Erythroblast (primary cell): ENCODE measurements at regions not wholly inside any gene's neighbourhood (a gene's known extent, or its start where the extent isn't known, plus 50 kb on each side); places are given as distances from the start of the nearest gene placed in this dataset.

Source experiments
- DNase-seq, 2 experiments: peaks; one replicate each; lab custom pipeline; 2025; lab: John Stamatoyannopoulos, UW
- GATA1 ChIP-seq: IDR thresholded peaks from 2 replicates; pipeline ENCODE4 v1.6.1; 2011; ENCODE audit warnings: low read depth, mild to moderate bottlenecking, control low read depth, low read length, moderate library complexity
- POLR2A ChIP-seq: IDR thresholded peaks from 2 replicates; pipeline ENCODE4 v1.6.1; 2011; ENCODE audit warnings: mild to moderate bottlenecking, low read length

DNA sequence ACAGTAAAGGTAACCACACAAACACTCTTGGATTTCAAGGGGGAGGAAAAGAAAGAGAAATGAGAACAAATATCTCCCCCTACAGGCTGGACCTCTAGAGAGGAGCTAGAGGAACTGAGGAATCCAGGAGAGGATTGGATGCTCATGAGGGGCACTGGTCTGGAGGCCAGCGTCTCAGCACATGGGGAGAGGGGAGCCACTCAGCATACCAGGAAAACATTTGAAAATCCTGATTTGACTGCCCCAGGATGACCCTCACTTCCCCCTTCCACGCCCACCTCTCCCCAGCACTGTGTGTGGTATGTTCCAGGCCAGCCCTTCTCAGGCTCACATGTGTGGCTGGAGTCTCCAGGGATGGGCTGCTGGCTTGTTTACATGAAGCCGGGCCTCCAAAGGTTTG, 396.8 kb upstream of the ID2 start:
- TF ChIP-seq POLR2A (no peak), GATA1 (no peak)

DNA sequence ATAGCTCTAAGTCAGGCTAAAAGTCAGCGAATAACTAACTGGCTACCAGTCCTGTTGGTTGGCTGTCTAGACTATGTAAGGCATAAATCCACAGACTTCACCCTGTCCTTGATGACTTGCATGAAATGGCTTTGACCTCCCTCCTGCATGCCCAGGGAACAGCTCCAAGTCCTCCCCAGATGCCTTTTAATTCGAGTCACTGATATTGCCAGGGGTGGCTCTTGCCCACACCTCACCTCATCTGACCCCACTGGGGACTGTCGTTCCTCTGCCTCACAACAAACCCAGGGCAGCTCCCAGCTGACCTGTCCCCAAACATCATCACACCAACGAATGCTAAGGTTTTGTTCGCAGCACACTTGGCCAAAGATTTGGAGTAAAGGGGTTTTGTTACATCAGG, 396.0 kb upstream of the ID2 start:
- TF ChIP-seq POLR2A (no peak), GATA1 (no peak)
- DNase-seq, result no peak

More for the DNA sequence above, 396.8 kb upstream of the ID2 start:
- DNase-seq, result peak; percentile 12 to 23

DNA sequence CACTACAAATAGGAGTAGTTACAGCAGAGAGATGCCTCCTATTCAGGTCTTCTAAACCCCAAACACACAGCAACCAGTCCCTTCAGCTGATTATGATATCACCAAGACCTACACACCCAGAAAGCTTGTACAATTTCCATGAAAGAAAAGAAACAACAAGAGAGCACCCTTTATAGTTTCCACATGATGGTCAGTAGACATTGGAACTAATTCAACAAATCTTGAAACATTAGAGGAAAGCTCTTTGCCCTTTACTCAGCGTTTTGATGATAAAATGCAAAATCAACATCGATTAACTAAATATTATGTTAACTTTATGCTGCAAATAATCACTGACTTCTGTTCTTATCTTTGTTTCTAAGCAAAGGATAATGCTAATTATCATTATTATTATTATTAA, 393.6 kb upstream of the ID2 start:
- TF ChIP-seq POLR2A (no peak), GATA1 (no peak)
- DNase-seq, result no peak

DNA sequence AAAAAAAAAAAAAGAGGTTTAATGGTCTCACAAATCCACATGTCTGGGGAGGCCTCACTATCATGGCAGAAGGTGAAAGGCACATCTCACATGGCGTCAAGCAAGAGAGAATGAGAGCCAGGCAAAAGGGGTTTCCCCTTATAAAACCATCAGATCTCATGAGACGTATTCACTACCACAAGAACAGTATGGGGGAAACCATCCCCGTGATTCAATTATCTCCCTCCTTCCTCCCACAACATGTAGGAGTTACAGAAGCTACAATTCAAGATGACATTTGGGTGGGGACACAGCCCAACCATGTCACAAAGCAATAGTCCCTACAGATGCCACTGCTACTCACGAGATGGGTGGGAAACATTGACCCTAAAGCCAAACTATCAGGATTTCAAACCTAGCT, 392.7 kb upstream of the ID2 start:
- no peak for TF ChIP-seq POLR2A
- no peak for TF ChIP-seq GATA1
- no peak for DNase-seq

DNA sequence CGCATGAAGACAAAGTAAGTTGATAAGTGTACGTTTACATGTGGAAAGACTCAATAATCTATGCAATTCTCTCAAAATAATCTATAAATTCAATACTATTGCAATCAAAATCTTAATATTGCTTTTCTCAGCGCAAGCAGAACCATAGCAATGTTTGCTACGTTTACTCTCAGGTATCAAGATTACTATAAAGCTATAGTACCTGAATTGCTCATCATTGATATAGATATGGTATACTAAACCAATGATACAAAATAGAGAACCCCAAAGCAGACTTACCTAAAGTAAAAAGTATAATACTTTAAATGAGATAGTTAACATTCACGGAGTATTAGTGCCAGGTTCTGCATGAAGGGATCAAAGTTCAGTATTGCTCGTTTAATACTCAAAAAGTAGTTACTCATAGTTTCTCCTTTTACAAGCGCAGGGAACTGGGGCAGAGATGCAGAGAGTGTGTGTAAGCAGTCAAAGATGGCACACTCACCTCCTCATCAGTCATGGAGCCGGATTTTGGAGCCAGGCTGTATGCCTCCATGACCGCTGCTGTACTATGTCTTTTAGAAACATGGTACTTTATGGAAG, 391.0 kb upstream of the ID2 start:
- TF ChIP-seq POLR2A, result no peak
- TF ChIP-seq GATA1, result no peak
- no peak for DNase-seq

DNA sequence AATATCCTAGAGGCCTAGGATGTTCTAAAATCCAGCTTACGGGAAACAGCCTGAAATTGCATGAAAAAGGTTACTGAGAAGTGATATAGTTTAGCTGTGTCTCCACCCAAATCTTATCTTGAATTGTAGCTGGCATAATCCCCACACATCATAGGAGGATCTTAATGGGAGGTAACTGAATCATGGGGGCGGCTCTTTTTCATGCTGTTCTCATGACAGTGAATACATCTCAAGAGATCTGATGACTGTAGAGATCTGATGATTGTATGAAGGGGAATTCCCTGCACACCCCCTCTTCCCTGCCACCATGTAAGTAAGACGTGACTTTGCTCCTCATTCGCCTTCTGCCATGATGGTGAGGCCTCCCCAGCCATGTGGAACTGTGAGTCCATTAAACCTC, 385.6 kb upstream of the ID2 start:
- TF ChIP-seq GATA1, result no peak
- TF ChIP-seq POLR2A, result no peak
- DNase-seq, result peak; percentile 40 to 52

DNA sequence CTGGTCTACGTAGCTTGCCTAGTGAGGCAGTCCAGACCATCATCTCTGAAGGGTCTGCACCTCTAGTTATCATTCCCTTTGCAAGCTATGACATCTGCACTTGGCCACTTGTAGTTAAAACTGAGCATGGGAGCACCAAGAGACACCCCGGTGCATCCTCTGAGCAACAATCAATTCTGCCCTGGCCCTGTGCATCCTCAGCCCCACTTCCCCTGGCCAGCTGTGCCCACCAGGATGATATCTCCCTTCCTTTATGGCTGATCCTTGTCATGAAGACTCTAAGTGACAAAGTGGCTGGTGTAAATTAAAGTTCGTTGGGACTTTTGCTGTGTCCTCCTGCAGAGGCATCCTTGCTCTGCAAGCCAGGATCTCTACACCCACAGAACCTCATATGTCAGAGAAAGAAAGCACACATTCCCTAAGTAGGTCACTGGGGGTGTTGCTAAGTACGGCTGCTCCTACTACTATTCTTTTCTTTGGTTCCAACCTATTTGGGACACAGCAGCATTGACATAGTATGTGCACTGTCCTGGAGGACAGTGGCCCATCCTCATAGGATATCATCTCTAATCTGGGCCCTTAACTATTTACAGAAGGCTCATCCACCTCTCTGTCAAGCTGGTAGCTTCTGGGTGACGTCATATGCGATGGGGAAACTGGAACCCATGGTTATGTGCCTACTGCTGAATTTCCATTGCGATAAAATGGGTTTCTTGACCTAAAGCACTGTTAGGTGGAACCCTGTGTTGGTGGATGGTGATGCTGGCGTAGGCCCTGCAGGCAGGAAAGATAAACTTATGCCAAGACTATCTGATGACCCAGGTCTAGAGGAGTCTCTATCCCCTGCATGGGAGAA, 384.3 kb upstream of the ID2 start:
- TF ChIP-seq GATA1, result no peak
- TF ChIP-seq POLR2A, result no peak
- DNase-seq, result no peak

DNA sequence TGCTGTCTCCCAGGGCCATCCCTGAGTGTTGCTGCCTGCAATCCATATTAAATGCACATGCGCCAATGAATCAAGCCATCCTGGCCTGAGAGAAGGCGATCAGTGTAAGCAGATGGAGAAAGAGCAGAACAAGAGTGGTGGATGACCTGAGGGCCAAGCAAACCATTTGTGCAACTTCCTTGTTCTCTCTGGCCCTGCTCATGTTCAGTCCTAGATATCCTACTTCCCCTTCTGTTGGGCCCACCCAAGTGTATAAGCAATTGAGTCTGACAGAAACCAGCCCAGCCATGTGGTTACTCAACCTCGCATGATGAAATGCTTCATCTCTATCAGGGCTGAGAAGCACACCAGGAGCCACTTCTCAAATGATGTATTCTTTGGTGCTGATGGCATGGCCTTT, 383.1 kb upstream of the ID2 start:
- peak; percentile 17 to 51 for DNase-seq
- TF ChIP-seq GATA1 (no peak), POLR2A (no peak)

DNA sequence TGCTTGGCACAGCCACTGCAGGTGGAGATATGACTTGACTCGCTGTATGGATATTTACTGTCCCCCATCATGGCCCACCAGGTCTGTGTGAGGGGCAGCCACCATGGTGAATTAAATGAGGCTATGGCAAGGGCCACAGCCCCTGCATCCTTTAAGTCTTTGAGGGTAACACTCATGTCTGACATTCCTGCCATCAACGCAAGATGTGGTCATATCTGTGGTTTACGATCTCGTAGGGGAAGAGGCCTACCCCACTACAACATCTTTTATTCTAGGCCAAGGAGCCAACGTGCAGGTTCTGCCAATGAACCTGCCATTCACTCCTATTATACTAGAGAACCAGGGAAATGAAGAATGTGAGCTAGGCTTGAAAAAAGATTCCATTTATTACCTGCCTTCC, 381.6 kb upstream of the ID2 start:
- no peak for TF ChIP-seq GATA1
- no peak for TF ChIP-seq POLR2A
- no peak for DNase-seq

DNA sequence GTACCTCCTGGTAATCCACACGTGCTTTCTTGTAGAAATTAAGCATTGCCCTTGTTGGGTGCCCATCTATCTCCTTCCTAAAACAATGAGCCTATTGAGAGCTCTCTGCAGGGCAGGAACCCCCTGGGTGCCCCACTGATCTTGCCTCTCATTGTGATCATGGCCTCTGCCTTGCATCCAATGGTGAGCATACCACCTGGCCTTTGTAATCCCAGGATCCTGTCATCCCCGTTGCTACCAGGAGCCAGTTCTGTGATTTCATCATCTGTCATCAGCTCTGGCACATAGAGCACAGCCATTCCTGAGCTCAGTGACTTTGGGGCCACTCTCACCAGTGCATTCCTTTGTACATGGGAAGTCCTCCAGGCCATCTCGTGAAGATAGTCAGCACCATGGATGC, 381.0 kb upstream of the ID2 start:
- DNase-seq, result no peak
- no peak for TF ChIP-seq GATA1
- no peak for TF ChIP-seq POLR2A

DNA sequence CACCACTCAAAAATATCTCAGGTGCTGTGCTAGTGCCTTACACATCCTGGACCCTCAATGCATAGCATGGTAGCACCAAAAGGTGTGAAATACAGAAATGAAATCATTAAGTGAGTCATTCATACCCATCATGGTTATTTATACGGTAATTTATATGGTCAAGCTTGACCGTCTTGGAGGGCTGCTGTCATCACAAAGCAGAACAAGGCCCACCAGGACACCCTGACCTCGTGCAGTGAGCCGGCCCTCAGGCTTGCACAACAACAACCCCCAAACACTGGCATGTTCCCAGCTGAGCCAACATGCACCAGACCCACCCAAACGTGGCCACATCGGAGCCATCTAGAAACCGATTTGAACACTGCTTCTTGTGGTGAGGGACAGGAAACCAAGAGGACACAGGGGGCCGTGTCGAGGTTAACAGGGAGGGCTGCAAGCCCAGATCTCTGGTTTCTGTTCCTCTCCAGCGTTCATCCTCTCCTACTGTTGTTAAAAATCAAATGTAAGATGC, 378.5 kb upstream of the ID2 start:
- TF ChIP-seq GATA1 (no peak), POLR2A (no peak)
- peak; percentile 52 to 53 for DNase-seq

DNA sequence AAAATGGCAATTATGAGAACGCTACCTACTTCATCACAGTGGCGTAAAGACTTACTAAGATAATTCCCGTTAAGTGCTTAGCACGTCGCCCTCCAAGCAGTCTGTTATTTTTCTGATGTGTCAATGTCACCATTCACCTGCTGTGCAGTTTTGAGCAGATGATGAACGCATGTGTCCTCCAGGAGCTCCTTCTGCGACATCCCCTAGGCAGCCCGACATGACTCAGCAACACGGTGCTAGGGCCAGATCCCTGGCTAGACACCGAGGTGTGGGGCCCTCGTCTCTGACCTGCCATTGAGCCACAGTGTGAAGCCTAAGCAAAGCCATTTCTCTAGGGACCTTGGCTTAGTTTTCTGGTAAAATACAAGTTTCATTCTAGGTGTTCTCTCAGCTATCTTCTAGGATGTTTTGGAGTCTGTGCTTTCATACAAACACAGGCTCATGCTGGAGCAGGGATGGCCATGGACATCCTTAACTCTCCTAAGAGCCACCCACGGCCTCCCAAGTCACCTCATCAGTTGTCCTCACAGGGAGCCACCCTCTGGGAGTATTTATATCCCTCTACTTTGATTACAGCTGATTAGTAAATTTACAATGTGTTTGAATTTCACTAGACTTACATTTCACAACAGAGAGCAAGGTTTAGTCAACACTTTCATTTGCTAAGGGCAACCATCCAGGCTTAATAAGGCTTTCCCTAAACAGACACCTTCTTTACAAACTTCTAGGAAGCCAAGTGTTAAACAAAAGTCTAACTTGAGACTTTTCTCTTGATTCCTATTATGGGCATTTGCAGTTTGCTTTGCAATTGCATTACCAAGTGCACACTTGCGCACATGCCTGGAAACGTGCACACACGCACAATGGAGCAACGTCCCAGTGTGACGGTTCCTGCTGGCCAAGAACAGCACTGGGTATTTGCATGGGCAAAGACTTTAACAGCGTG, 376.8 kb upstream of the ID2 start:
- TF ChIP-seq GATA1 (no peak), POLR2A (no peak)
- DNase-seq, result peak; percentile 17 to 28

DNA sequence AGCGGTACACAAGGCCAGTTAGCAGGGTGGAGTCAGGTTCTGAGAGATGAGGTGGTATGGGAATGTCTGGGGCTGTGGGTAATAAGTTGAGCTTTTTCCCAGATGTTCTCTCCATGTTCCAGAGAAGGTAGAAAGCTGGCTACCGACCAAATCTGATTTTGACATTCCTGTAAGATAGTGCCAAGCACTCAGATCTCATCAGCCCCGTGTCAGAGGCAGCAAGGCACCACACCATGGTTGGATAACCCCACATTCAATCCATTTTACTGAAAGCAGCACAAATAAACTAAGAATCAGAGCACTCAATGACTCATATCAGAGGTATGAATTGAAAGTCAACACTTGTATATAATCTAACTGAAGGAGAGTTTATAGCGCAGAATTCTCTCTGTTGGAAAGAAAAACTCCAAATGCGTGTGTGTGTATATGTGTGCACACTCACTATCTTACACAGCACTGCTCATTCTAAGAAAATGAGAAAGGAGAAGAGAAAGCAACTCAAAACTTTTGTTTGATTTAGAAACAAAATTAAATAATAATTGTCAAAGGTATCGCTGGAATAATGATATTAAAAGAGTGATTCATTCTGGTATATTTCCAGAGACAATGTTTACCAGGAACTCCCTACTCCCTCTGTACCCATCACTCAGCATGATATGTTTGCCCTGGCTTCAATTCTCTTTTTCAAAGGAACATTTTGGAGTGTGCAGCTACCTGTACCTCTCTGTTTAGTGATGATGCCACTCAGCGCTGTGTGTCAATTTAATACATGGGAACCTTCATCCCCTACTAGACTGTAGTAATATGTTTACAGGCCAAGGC, 375.1 kb upstream of the ID2 start:
- TF ChIP-seq GATA1, result no peak
- TF ChIP-seq POLR2A, result no peak
- DNase-seq, result no peak
